ENCODE measurements at regions not wholly inside any gene's neighbourhood (a gene's known extent, or its start where the extent isn't known, plus 50 kb on each side); places are given as distances from the start of the nearest gene placed in this dataset.

DNA sequence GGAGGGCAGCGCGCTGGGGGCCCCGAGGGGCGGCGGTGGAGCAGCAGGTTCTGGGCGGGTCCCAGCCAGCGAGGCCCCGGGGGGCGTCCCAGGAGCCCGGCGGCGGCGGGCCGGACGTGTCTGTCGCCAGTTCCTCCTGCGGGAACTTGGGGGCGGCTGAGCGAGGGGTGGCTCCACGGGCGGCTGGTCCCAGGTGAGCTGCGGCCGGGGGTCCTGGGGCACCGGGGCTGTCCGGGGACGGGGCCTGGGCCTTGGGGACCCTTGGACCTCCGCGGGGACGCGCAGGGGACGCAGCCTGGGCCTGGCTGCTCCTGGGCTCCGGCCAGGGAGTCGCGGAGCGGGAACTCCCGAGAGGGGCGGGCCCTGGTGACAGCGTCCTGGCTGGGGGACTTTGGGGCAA, 54.2 kb upstream of the ZNF267 start:
- Histone ChIP-seq H3K79me2 (ENCODE audit: insufficient read depth, low read length) (no peaks in the 10 kb centered on the region), H3K4me2 (ENCODE audit: low read length) (no peak overlapping the region), H4K20me1 (ENCODE audit: insufficient read depth) (no peaks in the 10 kb centered on the region), H3K9me3 (ENCODE audit: control insufficient read depth in 1 of 2, insufficient read depth in 1 of 2, low read depth in 1 of 2, low read length in 2 of 2) (no peaks in the 10 kb centered on the region; a peak in 1 of 4 replicates), H3K27me3 (ENCODE audit: insufficient read depth, low read length) (no peaks in the 10 kb centered on the region), H3K36me3 (ENCODE audit: control insufficient read depth in 1 of 2, insufficient read depth in 2 of 2, low read length in 2 of 2) (no peaks in the 10 kb centered on the region), H3K9me2 (ENCODE audit: insufficient read depth) (no peaks in the 10 kb centered on the region), H3K9ac (ENCODE audit: low read length) (no peak overlapping the region), H2AFZ (ENCODE audit: low read depth, low read length, poor library complexity, severe bottlenecking) (no peak overlapping the region), H3K27ac (ENCODE audit: low read depth, low read length) (no peak overlapping the region), H3K4me1 (ENCODE audit: control insufficient read depth in 1 of 2, insufficient read depth in 2 of 2, low read length in 2 of 2) (no peaks in the 10 kb centered on the region), H3K4me3 (replicated peaks in 1 of 2; ENCODE audit: low read depth in 1 of 2, low read length in 2 of 2) (no peak overlapping the region)
- POLR2A ChIA-PET: no interaction called here
- DNase-seq (ENCODE audit: low read depth, low spot score) (no peak), ATAC-seq (no peak)
- TF ChIP-seq, protein P1, sequence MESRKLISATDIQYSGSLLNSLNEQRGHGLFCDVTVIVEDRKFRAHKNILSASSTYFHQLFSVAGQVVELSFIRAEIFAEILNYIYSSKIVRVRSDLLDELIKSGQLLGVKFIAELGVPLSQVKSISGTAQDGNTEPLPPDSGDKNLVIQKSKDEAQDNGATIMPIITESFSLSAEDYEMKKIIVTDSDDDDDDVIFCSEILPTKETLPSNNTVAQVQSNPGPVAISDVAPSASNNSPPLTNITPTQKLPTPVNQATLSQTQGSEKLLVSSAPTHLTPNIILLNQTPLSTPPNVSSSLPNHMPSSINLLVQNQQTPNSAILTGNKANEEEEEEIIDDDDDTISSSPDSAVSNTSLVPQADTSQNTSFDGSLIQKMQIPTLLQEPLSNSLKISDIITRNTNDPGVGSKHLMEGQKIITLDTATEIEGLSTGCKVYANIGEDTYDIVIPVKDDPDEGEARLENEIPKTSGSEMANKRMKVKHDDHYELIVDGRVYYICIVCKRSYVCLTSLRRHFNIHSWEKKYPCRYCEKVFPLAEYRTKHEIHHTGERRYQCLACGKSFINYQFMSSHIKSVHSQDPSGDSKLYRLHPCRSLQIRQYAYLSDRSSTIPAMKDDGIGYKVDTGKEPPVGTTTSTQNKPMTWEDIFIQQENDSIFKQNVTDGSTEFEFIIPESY (IDR thresholded peaks at IDR 0.05; ENCODE audit: extremely low read depth, insufficient replicate concordance, low read length): no peak
- no peak for TF ChIP-seq ZFX (IDR thresholded peaks at IDR 0.05)
- TF ChIP-seq TCF7L2 (IDR thresholded peaks at IDR 0.05; ENCODE audit: borderline replicate concordance, extremely low read depth, insufficient read depth, insufficient read length): no peak
- TF ChIP-seq SP1 (IDR thresholded peaks at IDR 0.05; ENCODE audit: low read depth): no peak
- no peak for TF ChIP-seq POLR2AphosphoS5 (IDR thresholded peaks at IDR 0.05; ENCODE audit: low read depth, low read length)
- TF ChIP-seq, protein P2, sequence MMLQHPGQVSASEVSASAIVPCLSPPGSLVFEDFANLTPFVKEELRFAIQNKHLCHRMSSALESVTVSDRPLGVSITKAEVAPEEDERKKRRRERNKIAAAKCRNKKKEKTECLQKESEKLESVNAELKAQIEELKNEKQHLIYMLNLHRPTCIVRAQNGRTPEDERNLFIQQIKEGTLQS (IDR thresholded peaks at IDR 0.05): no peak
- no peak for TF ChIP-seq CEBPB (IDR thresholded peaks at IDR 0.05; ENCODE audit: low read depth)
- TF ChIP-seq JUND (IDR thresholded peaks at IDR 0.05): no peak
- TF ChIP-seq YY1 (IDR thresholded peaks at IDR 0.05; ENCODE audit: extremely low read depth, insufficient replicate concordance, low read depth, low read length): no peak
- TF ChIP-seq ZNF274 (IDR thresholded peaks at IDR 0.05; ENCODE audit: low read depth, low read length): no peak
- TF ChIP-seq FOSL1 (IDR thresholded peaks at IDR 0.05; ENCODE audit: low read depth): no peak
- TF ChIP-seq SIN3A (IDR thresholded peaks at IDR 0.05; ENCODE audit: low read depth): no peak
- no peak for TF ChIP-seq POLR2A (IDR thresholded peaks at IDR 0.05; ENCODE audit: borderline replicate concordance, extremely low read depth, insufficient read depth, insufficient read length)
- no peak for TF ChIP-seq EGR1 (IDR thresholded peaks at IDR 0.05; ENCODE audit: low read depth)
- TF ChIP-seq SRF (IDR thresholded peaks at IDR 0.05; ENCODE audit: low read depth): no peak
- TF ChIP-seq, protein P3, sequence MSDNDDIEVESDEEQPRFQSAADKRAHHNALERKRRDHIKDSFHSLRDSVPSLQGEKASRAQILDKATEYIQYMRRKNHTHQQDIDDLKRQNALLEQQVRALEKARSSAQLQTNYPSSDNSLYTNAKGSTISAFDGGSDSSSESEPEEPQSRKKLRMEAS (IDR thresholded peaks at IDR 0.05): no peak
- TF ChIP-seq RAD21 (IDR thresholded peaks at IDR 0.05; ENCODE audit: low read depth): no peak
- TF ChIP-seq REST (IDR thresholded peaks at IDR 0.05; ENCODE audit: low read depth): no peak
- no TSS peak for BruUV-seq (replicated peaks)
- RAD21 ChIA-PET (ENCODE audit: low non-redundant PET in 1 of 2, low total read pairs in 2 of 2, uncharacterized antibody in 2 of 2, unreplicated experiment in 2 of 2): no interaction called here
- CTCF ChIA-PET: no interaction called here
- intact Hi-C loops (cut with micrococcal nuclease): no loop called here

Data from HCT116 (cell line).